ENCODE measurements at regions not wholly inside any gene's neighbourhood (a gene's known extent, or its start where the extent isn't known, plus 50 kb on each side); places are given as distances from the start of the nearest gene placed in this dataset.

GRCh38 chr2:12968399-12968798 is 251.7 kb downstream of the TRIB2 start:
- DNase-seq (ENCODE audit: low spot score), result no peak
- no peak overlapping the region for H3K27ac ChIP-seq
- no peak for TF ChIP-seq CTCF (conservative IDR thresholded peaks at IDR 0.05; ENCODE audit: low read depth)
- CTCF ChIA-PET, result interaction anchor here (0.6 kb wide), 1 partner anchor 39 kb away, joined by 3 read pairs; no protein-coding TSS in a partner anchor
- POLR2A ChIA-PET (ENCODE audit: low non-redundant PET), result no interaction called here

DNA sequence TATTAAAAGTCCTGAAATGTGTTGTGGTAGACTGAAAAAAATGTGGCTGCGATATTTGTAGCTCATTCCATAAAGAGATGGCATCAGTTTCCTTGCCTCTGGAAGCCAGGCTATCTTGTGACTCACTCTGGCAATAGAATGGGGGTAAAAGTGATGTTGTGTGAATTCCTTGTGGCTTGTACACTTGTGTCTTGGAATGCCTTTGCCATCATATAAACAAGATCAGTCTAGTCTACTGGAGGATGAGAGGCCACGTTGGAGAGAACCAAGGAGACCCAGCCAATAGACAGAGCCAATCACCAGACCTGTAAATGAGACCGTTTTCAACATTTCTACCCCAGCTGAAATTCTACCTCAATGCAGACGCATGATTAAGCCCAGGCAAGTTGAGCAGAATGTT is 254.1 kb downstream of the TRIB2 start:
- ChIA-PET POLR2A (ENCODE audit: low non-redundant PET) (no interaction called here), CTCF (no interaction called here)
- TF ChIP-seq CTCF (conservative IDR thresholded peaks at IDR 0.05; ENCODE audit: low read depth), result no peak
- peak; percentile 79 for DNase-seq (ENCODE audit: low spot score)
- no peak overlapping the region for H3K27ac ChIP-seq

DNA sequence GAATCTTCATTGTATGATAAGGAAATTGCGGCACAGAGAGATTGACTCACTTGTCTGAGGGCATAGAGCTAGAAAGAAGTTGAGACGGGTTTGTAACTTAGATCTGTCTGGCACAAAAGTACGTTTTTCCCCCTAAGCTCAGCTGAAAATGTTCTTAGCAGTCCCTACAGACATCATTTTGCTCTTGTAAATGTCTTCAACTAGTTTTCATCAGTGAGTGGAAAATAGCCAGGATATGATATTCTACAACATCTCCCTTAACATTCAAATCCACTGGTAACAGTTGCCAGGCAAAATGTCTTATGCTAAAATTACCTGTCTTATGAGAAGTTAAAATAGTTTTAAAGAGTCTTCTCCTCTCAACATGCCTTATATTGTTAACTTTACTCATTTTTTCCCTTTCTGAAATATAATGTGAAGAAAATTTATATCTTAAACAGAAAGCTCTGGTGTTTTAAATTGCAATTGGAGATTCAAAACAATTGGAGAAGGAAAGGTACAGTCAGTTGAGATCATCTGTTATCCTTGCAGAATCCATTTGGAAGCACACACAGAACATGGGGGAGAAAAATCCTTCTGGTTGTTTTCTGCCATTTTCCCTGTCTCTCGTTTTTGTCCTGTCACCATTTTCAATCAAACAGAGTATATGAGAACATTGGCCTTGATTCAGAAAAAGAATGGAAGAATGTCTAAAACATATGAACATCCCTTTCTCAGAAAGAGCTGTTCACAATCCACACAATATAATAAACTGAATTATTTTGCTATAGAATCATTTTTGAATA is 255.0 kb downstream of the TRIB2 start:
- DNase-seq (ENCODE audit: low spot score), result no peak
- ChIA-PET POLR2A (ENCODE audit: low non-redundant PET) (no interaction called here), CTCF (no interaction called here)
- TF ChIP-seq CTCF (conservative IDR thresholded peaks at IDR 0.05; ENCODE audit: low read depth), result no peak
- no peak overlapping the region for H3K27ac ChIP-seq

GRCh38 chr2:12978066-12978835 is 261.5 kb downstream of the TRIB2 start:
- no peak for DNase-seq (ENCODE audit: low spot score)
- no peak for TF ChIP-seq CTCF (conservative IDR thresholded peaks at IDR 0.05; ENCODE audit: low read depth)
- no peak overlapping the region for H3K27ac ChIP-seq
- ChIA-PET CTCF (no interaction called here), POLR2A (ENCODE audit: low non-redundant PET) (no interaction called here)

DNA sequence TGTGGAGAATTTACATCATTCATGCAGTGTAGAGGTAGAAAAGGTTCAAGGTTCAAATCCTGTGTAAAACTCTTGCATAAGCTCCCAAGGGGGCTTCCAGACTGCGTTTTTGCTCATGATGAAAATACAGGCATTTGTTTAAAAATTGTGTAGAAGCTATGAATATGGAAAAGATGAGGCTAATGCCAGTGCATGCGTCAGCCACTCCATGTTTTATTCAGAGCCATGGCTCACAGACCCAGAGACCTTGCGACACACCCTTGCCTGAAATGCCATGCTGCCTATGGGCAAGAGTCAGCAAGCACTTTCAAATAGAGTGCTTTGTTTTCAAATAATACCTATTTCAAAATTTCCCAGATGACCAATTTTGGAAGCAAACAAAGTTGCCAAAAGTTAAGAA is 262.3 kb downstream of the TRIB2 start:
- POLR2A ChIA-PET (ENCODE audit: low non-redundant PET), result no interaction called here
- no peak overlapping the region for H3K27ac ChIP-seq
- peak; percentile 48 for DNase-seq (ENCODE audit: low spot score)
- CTCF ChIA-PET, result interaction anchor here (1.0 kb wide), 1 partner anchor 27 kb away, joined by 3 read pairs; no protein-coding TSS in a partner anchor
- no peak for TF ChIP-seq CTCF (conservative IDR thresholded peaks at IDR 0.05; ENCODE audit: low read depth)

- POLR2A ChIA-PET (ENCODE audit: low non-redundant PET), result no interaction called here
- no peak for TF ChIP-seq CTCF (conservative IDR thresholded peaks at IDR 0.05; ENCODE audit: low read depth)
- CTCF ChIA-PET, result interaction anchor here (0.8 kb wide), 1 partner anchor 26 kb away, joined by 4 read pairs; no protein-coding TSS in a partner anchor
These were observed 264.1 kb downstream of the TRIB2 start for GRCh38 chr2:12980817-12981216.

More at GRCh38 chr2:12980817-12981216, 264.1 kb downstream of the TRIB2 start:
- H3K27ac ChIP-seq, result no peak overlapping the region
- no peak for DNase-seq (ENCODE audit: low spot score)

Data from RWPE1 (cell line).